Adrenal gland (tissue), 5 donors: ENCODE measurements at regions not wholly inside any gene's neighbourhood (a gene's known extent, or its start where the extent isn't known, plus 50 kb on each side); places are given as distances from the start of the nearest gene placed in this dataset.

Experiments used
- CTCF ChIP-seq, 6 experiments: fragments of 450-650 bp in 4 of 6; fragments of 200-600 bp in 2 of 6; sonication (generic) in 1 of 6; IDR thresholded peaks; 1 replicate in 5 of 6; 2 replicates in 1 of 6; pipeline versions ENCODE4 v1.5.1 to v1.8.0; 2016 to 2021; ENCODE audit warnings: antibody characterized with exemption in 6 of 6, mild to moderate bottlenecking in 2 of 6, moderate library complexity in 1 of 6
- POLR2A ChIP-seq, 2 donors: fragments of 450-650 bp; IDR thresholded peaks; one replicate each; pipeline ENCODE4 v1.6.1; 2017; ENCODE audit warnings: antibody characterized with exemption in 2 of 2, mild to moderate bottlenecking in 2 of 2, moderate library complexity in 1 of 2
- donor health status: DM: no; HTN: no; CAD: no.

- TF ChIP-seq POLR2A (IDR thresholded peaks at IDR 0.05) = no peak
- no peak for TF ChIP-seq CTCF (IDR thresholded peaks at IDR 0.05)
Observed at GRCh38 chr12:66746489-66747201, 67.8 kb upstream of the GRIP1 start.
